GM18873 (cell line): ENCODE measurements at regions not wholly inside any gene's neighbourhood (a gene's known extent, or its start where the extent isn't known, plus 50 kb on each side); places are given as distances from the start of the nearest gene placed in this dataset.
A peak's percentile ranks its signal among the peaks of the same experiment; 100 is the strongest.

Source experiments
- ATAC-seq: cut with Tn5 transposase; IDR thresholded peaks from one replicate; pipeline ENCODE4 v1.9.1; 2021; ENCODE audit warnings: mild to moderate bottlenecking, moderate library complexity, moderate number of reproducible peaks; ENCODE audit not compliant: unreplicated experiment, low FRiP score

DNA sequence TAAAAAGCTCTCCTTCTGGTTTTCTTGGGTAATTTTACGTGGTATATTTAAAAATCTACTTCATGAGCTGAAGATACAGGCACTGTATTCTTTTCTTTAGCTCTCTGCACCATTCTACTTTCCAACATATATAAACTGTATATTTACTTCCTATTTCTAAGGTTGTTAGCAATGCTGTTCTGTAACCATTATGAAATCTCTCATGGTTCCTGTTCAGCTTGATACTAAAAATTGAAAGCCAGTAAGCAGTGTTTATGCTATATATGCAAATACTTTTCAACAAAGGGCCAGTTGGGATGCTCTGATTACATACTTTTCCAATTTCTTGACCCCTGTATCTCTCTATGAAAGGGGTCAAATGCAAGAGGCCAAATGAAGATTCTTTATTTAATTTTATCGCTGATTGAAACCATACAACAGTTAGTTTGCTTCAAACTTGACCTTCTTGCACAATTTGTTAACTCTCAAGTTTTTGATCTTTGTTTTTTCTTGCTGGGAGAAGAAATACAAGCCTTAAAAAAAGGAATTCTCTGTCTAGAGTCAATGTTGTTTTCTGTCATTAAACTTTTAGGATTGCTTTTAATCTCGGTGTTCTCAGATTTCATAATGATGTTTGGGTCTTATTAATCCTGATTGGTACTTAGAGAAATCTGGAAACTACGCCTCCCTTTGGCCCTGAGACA, 223.2 kb downstream of the PRL start:
- ATAC-seq = no peak

DNA sequence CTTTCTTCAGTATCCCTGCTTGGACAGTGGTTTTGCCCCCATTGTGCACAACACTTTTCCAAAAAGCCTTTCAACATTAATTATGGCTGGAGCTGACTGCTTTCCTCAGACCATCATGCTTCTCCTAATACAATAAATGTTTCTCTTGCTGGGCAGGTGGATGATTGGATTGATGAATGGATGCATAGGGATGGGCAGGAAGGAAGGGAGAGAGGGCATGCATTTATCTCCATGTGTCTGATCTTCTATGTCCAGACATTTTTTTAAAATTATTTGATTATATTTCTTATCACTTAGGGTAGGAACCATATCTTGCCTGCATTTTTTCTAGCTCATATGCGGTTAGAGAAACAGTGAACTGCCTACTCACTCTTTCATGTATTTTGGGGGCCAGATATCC, 218.5 kb downstream of the PRL start:
- ATAC-seq = no peak

DNA sequence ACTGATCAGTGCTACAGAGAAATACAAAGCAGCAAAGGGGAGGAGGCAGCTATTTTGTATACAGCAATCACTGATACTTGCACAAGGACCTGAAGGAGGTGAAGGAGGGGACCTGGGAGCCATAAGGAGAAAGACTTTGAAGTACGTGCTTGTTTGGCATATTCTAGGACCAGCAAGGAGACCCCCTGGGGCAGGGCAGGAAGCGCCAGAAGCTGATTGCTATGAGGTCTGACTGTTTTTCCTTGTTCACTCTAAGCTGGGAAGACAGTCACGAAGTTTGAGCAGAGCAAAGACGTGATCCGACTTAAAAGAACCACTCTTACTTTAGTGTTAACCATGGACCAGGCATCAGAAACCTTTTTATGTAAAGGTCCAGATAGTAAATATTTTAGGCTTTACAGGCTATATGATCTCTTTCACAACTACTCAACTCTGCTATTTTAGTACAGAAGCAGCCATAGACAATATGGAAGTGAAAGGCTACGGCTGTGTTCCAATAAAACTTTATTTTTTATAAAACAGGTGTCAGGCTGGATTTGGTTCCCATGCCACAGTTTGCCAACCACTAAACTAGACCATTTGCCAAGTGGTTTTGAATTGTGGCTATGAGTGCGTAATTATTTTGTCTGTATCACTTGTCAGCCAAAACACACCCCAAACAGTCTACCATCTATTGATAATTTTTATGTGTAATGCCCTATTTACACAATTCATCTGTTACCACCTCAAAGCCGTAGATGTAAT, 217.9 kb downstream of the PRL start:
- ATAC-seq = no peak

DNA sequence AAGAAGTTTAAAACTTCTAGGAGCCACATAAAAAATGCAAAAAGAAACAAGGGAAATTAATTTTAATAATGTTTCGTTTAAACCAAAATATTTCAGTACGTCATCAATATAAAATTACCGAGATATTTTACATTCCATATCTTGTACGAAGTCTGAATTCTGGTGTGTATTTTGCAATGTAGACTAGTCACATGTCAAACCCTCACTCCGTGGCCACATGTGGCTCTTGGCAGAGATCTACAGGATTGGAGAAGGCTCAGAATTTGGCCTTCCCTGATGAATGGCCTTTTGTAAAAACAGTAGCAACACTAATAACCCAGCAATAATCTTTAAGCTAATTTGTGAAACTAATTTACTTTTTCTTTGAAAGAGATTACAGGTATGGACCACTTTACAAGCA, 217.1 kb downstream of the PRL start:
- ATAC-seq = no peak

DNA sequence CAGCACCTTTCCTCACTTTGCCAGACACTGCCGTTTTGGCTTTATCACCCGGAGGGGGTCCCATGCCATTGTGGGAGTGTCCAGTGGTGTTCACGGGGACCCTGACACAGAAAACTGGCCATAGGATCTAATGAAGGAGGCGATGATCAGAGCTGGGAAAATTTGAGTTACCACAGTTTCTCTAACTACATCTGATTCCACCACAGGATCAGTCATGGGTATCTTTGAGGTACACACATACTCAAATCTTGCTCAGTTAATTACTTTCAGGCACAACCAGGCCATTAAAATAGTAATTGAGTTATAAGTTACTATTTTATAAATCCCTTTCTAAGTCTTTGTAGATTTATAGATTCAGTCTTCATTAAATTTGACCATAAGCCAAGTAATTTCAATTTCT, 215.1 kb downstream of the PRL start:
- ATAC-seq = no peak

DNA sequence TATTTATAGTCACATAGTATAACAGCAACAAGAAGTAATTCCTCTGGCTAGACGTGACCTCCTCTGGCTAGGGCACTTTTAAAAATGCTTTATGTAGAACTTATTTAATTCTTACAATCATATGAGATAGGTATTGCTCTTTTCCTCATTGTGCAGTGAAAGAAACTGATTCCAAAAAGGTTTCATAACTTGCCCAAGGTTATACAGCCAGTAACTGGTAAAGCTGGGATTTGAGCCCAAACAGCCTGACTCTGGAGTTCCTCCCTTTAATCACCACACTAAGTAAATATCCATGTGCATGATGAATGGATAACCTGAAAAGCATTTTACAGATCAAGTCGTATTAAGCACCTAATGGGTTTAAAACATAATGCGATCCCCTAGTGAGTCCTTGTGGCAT, 214.6 kb downstream of the PRL start:
- no peak for ATAC-seq

DNA sequence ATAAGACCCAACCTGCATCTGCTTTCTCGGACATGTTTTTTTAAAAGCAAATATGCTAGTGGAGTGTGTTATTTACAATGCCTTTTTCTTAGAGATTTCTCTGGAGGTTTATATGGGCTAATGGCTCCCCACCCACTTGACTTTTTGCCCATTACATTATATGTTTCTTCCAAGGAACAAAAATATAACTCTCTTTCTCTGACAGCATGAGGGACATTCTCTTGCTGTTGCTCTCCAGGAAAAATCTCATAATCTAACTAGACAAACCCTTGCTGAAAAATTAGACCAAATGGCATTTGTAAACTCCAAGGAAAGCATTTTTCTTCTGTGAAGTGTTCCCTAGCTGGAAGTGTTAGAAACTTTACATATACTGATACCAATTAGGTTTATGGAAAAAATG, 213.7 kb downstream of the PRL start:
- no peak for ATAC-seq

DNA sequence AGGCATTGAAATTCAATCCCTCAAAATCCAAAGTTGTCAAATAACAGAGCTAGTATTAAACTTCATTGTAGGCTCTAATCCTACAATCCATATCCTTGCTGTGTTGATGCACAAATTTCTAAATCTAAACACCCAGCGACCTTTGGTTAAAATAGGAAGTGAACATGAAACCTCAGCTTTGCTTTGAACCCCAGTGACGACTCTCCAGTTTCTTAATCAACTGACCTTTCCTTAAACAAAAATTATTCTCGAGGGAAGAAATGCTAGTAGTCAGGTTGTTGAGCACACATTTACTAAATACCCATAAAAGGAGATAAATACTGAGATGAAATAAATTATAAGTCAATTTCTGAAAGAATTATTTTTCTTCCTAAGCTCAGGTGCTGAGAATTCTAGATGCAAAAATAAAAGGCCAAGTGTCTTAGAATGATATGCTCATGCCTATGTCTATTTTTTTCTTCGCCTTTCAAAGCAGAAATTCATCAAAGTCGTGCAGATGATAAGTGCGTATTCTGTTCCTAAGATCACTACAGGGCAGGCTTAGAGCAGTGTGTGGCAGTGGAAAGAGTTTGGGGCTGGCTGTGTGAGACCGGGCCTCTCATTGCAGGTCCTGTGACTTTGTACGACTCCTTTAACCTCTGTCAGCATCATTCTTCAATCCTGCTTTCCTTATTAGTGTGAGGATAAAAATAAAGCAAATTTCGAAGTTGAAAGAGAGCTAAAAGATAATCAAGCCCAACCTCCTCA, 208.7 kb downstream of the PRL start:
- no peak for ATAC-seq

DNA sequence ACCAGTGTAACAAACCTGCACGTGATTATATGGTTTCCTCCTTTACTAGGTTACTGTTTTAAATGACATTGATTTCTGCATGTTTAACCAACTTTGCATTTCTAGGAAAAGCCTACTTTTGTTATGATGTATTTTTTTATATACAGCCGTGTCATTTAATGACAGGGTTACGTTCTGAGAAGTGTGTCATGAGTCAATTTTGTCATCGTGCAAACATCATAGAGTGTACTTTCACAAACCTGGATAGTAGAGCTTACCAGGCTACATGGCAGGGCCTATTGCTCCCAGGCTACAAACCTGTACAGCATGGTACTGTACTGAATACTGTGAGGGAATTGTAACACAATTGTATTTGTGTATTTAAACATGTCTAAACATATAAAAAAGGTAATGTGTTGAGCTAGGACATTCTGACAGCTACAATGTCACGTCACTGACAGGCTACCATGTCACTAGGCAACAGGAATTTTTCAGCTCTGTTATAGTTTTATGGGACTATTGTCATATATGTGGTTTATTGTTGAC, 205.3 kb downstream of the PRL start:
- no peak for ATAC-seq

DNA sequence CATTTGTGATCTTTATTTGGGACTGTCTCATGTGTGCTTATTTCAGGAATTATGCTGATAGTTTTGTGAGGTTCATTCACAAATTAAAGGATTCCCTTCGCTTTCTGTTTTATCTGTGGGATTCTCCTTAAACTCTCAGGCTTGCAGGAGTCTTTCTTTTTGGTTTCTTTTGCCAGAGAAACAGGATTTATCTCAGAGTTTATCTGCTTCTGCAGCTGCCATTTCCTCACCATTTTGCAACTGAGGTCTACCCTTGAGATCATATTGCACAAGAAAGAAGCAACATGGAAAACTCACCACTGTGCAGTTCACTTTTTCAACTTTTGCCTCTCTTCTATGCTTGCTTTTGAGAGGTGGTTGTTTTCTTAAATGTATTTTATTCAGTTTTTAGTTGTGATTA, 201.0 kb downstream of the PRL start:
- no peak for ATAC-seq

DNA sequence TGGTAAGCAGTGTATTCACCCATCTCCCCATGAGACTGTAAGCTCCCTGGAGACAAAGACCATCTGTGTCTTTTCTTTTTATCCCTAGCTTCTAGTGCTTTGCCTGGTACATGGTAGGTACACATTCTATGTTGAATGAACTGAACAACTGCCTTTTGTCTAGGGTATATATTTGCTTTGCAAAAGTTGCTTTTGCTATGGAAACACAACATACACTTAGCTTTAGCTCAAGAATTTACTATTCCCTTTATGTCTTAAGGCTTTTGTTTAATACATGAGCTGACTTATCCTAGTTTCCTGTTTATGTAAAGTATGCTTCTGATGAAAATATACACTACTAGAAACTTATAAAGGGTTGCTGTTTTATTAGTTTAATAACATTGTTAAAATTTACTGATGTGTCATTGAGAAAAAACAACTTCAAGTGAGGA, 198.2 kb downstream of the PRL start:
- no peak for ATAC-seq

DNA sequence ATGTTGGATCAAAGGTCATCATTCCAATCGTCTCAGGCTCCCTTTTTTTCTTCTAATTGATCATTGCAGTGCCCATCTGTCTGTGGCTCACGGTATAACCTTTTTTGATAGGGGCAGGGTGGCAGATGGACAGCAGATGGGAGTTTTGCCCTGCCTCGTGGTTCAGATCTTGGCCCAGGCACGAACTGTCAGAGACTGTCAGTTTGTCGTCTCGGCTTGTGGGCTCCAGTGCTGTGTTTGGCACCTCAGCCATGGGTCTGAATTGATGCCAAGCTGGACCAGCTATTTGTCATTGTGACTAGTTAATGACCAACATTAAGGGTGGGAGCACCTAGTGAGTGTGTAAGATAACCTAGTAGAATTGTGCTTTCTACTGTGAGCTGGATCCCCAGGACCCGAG, 197.6 kb downstream of the PRL start:
- ATAC-seq = no peak

DNA sequence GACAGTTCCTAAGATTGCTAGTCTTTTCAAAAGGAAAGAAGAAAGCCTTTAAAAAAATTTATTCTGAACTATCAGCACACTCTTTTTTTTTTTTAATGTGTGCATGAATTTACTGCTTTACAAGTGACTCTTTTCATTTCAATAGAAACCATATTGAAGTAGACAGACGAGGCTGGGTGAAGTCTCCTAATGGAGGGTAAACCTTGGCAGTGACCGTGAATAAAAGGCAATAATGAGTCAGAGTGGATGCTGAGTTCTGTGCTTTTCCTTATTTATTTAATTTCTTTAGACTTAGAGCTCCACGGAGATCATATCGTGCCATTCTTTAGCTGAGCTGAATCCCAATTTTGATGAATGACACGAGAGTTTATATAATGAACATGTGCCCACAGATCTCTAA, 196.9 kb downstream of the PRL start:
- ATAC-seq = no peak

DNA sequence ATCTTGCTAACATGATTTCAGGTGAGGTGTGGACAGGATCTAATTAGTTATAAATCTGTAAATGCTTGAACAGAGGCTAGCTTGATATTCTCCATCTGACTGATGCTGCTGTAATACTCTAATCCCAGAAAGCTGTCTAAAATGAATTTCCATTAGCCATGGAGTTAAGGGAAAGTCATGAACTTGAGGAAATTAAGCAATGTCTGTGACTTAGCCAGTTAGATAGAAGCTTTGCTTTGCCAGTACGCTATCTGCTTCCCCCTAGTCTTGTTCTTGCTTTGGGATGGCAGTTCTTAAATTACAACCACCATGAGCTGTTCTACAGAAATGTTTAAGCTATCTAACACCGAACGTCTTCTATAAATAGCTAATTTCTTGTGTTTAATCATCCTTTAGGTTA, 195.7 kb downstream of the PRL start:
- ATAC-seq = no peak

DNA sequence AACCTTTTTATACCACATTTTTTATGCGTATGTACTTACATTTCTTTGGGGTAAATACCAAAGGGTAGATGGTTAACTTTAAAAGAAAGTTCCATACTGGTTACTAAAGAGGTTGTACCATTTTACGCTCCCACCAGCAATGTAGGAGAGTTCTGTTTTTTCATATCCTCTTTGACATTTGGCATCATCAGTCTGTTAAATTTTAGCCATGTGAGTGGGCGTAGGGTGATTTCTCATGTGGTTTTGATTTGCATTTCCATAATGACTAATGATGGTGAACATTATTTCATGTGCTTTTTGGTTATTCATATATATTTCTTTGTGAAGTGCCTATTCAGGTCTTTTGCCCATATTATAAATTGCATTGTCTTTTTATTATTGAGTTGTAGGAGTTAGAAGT, 194.2 kb downstream of the PRL start:
- ATAC-seq = peak; percentile 89

DNA sequence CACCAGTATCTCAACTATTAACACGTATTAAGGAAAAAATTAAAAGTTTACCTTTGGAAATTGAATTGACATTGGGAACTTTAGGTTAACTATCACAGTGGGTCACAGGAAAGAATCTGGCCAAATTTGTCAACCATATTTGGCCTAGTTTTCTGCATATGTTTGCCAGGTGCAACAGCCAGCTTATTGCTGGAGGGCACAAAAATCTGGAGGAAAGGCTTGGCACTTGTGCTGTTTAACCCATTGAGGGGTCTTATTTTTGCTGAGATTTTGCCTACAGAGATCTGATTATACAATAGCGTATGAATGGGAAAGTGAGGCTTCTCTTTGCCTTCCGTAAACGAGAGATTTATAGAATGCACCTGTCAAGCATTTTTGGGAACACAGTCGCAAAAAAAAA, 190.4 kb downstream of the PRL start:
- ATAC-seq = no peak

DNA sequence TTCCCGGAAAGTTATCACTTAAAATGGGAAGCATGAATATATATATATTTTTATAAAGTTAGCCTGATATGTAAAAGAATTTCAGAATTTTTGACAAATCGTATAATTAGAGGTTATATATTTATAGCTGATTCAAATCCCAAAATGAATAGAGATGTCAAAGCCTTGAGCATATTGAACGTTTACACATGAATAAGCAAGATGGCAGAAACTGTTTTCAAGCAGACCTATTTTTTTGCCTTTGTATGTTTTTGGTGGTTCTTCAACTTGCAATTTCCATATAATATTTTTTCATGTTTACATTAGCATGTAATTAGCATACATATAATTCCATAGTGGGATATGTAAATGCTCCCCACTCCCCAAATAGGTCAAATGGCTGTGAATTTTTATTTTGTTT, 189.9 kb downstream of the PRL start:
- no peak for ATAC-seq

DNA sequence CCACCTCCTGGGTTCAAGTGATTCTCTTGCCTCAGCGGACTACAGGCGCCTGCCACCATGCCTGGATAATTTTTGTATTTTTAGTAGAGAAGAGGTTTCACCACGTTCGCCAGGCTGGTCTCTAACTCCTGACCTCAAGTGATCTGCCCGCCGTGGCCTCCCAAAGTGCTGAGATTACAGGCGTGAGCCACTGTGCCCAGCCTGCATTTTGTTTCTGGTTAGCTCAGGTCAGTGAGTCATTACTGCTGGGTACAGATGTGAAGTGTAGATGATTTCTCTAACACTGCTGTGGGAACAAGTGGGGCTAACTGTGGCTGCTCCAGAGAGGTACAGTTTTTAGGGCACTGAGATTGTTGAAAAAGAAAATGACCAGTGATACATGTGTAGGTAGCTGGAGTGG, 188.6 kb downstream of the PRL start:
- no peak for ATAC-seq

DNA sequence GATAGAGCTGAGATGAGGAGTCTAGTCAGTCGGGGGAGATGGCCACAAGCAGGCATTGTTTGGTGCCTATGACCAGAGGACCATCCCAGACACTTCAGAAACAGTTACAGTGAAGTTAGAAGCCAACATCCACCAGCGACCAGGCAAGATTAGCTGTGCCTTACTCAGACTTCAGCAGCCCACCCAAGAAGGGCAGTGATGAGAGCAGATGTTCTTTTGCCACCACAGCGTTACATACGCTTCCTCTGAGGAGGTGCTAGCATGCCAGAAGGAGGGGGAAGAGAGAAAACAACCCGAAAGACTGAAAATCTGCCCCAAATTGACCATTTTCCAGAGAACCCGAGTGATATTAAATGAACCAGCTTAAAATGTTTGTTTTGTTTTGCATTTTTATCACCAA, 186.8 kb downstream of the PRL start:
- ATAC-seq = no peak

DNA sequence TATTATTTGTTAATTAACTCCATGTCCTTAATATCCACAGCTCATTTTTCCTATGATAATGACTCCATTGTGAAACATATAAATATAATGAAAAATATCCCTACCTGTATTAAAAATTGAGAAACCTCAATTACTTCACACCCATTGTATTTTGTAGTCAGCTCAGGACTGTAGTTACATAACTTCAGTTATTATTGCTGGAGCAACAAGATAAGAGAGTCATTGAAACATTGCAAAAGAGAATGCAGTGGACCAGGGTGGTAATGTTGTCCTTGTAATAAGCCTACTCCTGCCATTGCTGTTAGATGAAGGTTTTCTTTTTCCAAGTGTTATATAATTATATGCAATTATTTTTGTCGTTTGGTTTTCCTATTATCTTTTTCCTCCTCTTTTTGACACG, 184.4 kb downstream of the PRL start:
- no peak for ATAC-seq

DNA sequence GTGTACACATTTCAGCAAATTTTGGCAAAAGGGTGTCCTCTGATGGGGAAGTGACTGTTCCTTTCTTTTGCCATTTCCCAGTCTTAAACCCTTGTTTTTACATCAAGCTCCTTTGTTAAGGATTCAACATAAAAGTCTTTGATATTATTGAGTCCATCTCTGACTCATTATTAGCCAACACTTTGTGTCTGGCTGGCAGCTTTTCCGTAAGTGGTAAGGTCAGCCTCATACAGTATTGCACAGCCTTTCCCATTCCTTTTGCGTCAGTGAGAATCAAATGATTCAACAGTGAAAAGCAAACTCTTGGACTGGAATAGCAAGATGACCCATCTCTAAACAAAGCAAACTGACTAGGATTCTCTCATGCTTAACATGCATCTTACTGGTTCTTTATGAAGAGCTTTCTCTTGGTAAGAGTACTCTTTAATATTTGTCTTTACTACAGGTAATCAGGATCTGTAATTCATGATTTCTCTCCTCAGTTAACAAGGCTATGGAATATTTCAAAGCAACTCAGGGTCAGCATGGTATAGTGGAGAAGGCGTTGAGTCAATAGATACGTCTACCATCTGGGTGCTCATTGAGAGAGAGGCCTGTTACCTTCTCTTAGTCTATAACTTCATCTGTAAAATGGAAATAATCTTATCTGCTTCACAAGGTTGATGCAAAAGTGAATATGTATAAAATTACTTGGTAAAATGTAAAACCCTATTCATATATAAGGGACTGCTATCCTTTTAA, 183.6 kb downstream of the PRL start:
- ATAC-seq = no peak
